SK-N-SH (cell line): ENCODE measurements at regions not wholly inside any gene's neighbourhood (a gene's known extent, or its start where the extent isn't known, plus 50 kb on each side); places are given as distances from the start of the nearest gene placed in this dataset.

ENCODE experiments used
- CTCF ChIA-PET: fragments of 300-600, 350-600 bp; formaldehyde crosslinking; extraction: SDS; loops from one replicate; lab custom pipeline; 2021; lab: Yijun Ruan, JAX
- POLR2A ChIA-PET: fragments of 350-600 bp; sonication (Branson Sonifier 250); formaldehyde crosslinking; extraction: SDS; loops from one replicate; lab custom pipeline; 2020; ENCODE audit warnings: antibody characterized with exemption, inconsistent platforms; lab: Yijun Ruan, JAX
- DNase-seq: peaks from one replicate; pipeline ENCODE4 v3.0.0; 2012
- H2AFZ ChIP-seq: fragments of 200-600 bp; sonication (generic); 2 replicates; pipeline ENCODE4 v1.8.1; 2016; ENCODE audit warnings: antibody characterized with exemption, mild to moderate bottlenecking, low read depth
- H3F3A ChIP-seq: fragments of 200-600 bp; sonication (generic); replicated peaks from 2 replicates; pipeline ENCODE3; 2016; ENCODE audit warnings: antibody characterized with exemption, mild to moderate bottlenecking; ENCODE audit not compliant: insufficient read depth
- H3K27ac ChIP-seq, 2 experiments: fragments of 200-500 bp in 1 of 2; fragments of 200-600 bp in 1 of 2; sonication (Bioruptor generic) in 1 of 2; sonication (generic), shearing (Covaris generic) in 1 of 2; 2 replicates each; pipeline versions ENCODE4 v1.5.1 to v1.6.1; 2014 to 2016; ENCODE audit warnings: low read depth in 2 of 2, inconsistent platforms in 1 of 2, low read length in 1 of 2, mild to moderate bottlenecking in 1 of 2, mixed read lengths in 1 of 2
- H3K27me3 ChIP-seq: fragments of 200-600 bp; sonication (generic), shearing (Covaris generic); 2 replicates; pipeline ENCODE4 v1.6.1; 2016; ENCODE audit warnings: mixed run types; ENCODE audit not compliant: insufficient read depth
- H3K36me3 ChIP-seq, 2 experiments: fragments of 200-500 bp in 1 of 2; fragments of 200-600 bp in 1 of 2; sonication (Bioruptor generic) in 1 of 2; sonication (generic) in 1 of 2; replicated peaks in 1 of 2; 2 replicates each; pipeline versions ENCODE3 to v1.5.1; 2014 to 2016; ENCODE audit warnings: low read length in 1 of 2, mild to moderate bottlenecking in 1 of 2; ENCODE audit not compliant: insufficient read depth in 2 of 2, control insufficient read depth in 1 of 2
- H3K4me1 ChIP-seq, 2 experiments: fragments of 200-500 bp in 1 of 2; fragments of 200-600 bp in 1 of 2; sonication (Bioruptor generic) in 1 of 2; sonication (generic), shearing (Covaris generic) in 1 of 2; 2 replicates each; pipeline versions ENCODE4 v1.5.1 to v1.6.1; 2014 to 2016; ENCODE audit warnings: low read depth in 1 of 2, low read length in 1 of 2, mixed run types in 1 of 2; ENCODE audit not compliant: insufficient read depth in 2 of 2, control insufficient read depth in 1 of 2
- H3K4me2 ChIP-seq: fragments of 200-600 bp; sonication (generic), shearing (Covaris generic); 2 replicates; pipeline ENCODE4 v1.6.1; 2017; ENCODE audit warnings: mixed run types
- H3K4me3 ChIP-seq, 2 experiments: fragments of 200-500 bp in 1 of 2; fragments of 200-600 bp in 1 of 2; sonication (Bioruptor generic) in 1 of 2; sonication (generic), shearing (Covaris generic) in 1 of 2; 2 replicates each; pipeline versions ENCODE4 v1.5.1 to v1.8.1; 2014 to 2016; ENCODE audit warnings: low read depth in 2 of 2, inconsistent platforms in 1 of 2, low read length in 1 of 2, mild to moderate bottlenecking in 1 of 2, mixed read lengths in 1 of 2, moderate library complexity in 1 of 2
- H3K79me2 ChIP-seq: fragments of 200-600 bp; sonication (generic); 2 replicates; pipeline ENCODE4 v1.8.1; 2017; ENCODE audit warnings: mild to moderate bottlenecking; ENCODE audit not compliant: insufficient read depth
- H3K9ac ChIP-seq: fragments of 200-600 bp; sonication (generic); 2 replicates; pipeline ENCODE4 v1.6.1; 2017; ENCODE audit warnings: mixed run types
- H3K9me2 ChIP-seq: fragments of 200-600 bp; sonication (generic); 2 replicates; pipeline ENCODE4 v1.6.1; 2017; ENCODE audit warnings: mixed run types
- H3K9me3 ChIP-seq: fragments of 200-600 bp; sonication (generic); 2 replicates; pipeline ENCODE4 v1.6.1; 2017; ENCODE audit warnings: mixed run types, mild to moderate bottlenecking, moderate library complexity
- H4K20me1 ChIP-seq: fragments of 200-600 bp; sonication (generic); 2 replicates; pipeline ENCODE4 v1.6.1; 2017; ENCODE audit warnings: mild to moderate bottlenecking, mixed run types; ENCODE audit not compliant: insufficient read depth
- ELF1 ChIP-seq: IDR thresholded peaks from 2 replicates; pipeline ENCODE4 v1.4.0; 2012
- EP300 ChIP-seq, 2 experiments: IDR thresholded peaks; 2 replicates each; pipeline versions ENCODE4 v1.4.0 to v1.6.1; 2012; ENCODE audit warnings: borderline replicate concordance in 1 of 2, low read depth in 1 of 2, low read length in 1 of 2
- FOXJ3 ChIP-seq: sonication (generic); formaldehyde crosslinking; IDR thresholded peaks from 2 replicates; pipeline ENCODE4 v1.5.1; 2020; ENCODE audit warnings: mild to moderate bottlenecking, missing genetic modification reagents
- GABPA ChIP-seq: IDR thresholded peaks from 2 replicates; pipeline ENCODE4 v1.4.0; 2012; ENCODE audit warnings: low read depth, mild to moderate bottlenecking
- GATA2 ChIP-seq: sonication (generic); formaldehyde crosslinking; IDR thresholded peaks from 2 replicates; pipeline ENCODE4 v1.5.0; 2020; ENCODE audit warnings: mild to moderate bottlenecking, missing genetic modification reagents
- MEF2A ChIP-seq: IDR thresholded peaks from 2 replicates; pipeline ENCODE4 v1.4.0; 2012; ENCODE audit warnings: low read depth, borderline replicate concordance
- RAD21 ChIP-seq: IDR thresholded peaks from 2 replicates; pipeline ENCODE4 v1.6.1; 2012; ENCODE audit warnings: mild to moderate bottlenecking, low read length
- RCOR1 ChIP-seq: fragments of 150-350 bp; IDR thresholded peaks from 2 replicates; pipeline ENCODE4 v1.6.1; 2017; ENCODE audit warnings: antibody characterized with exemption, low read length
- RXRA ChIP-seq: IDR thresholded peaks from 2 replicates; pipeline ENCODE4 v1.4.0; 2012; ENCODE audit warnings: low read depth, mild to moderate bottlenecking, borderline replicate concordance
- TAF1 ChIP-seq: IDR thresholded peaks from 2 replicates; pipeline ENCODE4 v1.6.1; 2012; ENCODE audit warnings: low read depth, mild to moderate bottlenecking, low read length, moderate library complexity, borderline replicate concordance
- TCF12 ChIP-seq: IDR thresholded peaks from 2 replicates; pipeline ENCODE4 v1.4.0; 2012
- TEAD4 ChIP-seq: IDR thresholded peaks from 2 replicates; pipeline ENCODE4 v1.4.0; 2012; ENCODE audit warnings: mild to moderate bottlenecking, borderline replicate concordance; ENCODE audit not compliant: insufficient read depth
- WGBS: methylation state at CpG from one replicate; pipeline ENCODE4 v1.1.6; 2017; ENCODE audit warnings: low lambda C conversion rate; 5-methylcytosine and 5-hydroxymethylcytosine counted together
- TF ChIP-seq, protein P1 (sequence below): fragments of 150-350 bp; IDR thresholded peaks from 2 replicates; pipeline ENCODE4 v1.6.1; 2017; ENCODE audit warnings: antibody characterized with exemption, low read length, low read depth, borderline replicate concordance
- TF ChIP-seq, protein P2 (sequence below): IDR thresholded peaks from 2 replicates; pipeline ENCODE4; 2012
- TF ChIP-seq, protein P3 (sequence below): fragments of 200-600 bp; sonication (generic); IDR thresholded peaks from 2 replicates; pipeline ENCODE4 v1.6.1; 2017; ENCODE audit warnings: antibody characterized with exemption, mild to moderate bottlenecking, moderate library complexity
- TF ChIP-seq, protein P4 (sequence below): IDR thresholded peaks from 2 replicates; pipeline ENCODE4 v1.4.0; 2012; ENCODE audit warnings: low read depth, borderline replicate concordance

DNA sequence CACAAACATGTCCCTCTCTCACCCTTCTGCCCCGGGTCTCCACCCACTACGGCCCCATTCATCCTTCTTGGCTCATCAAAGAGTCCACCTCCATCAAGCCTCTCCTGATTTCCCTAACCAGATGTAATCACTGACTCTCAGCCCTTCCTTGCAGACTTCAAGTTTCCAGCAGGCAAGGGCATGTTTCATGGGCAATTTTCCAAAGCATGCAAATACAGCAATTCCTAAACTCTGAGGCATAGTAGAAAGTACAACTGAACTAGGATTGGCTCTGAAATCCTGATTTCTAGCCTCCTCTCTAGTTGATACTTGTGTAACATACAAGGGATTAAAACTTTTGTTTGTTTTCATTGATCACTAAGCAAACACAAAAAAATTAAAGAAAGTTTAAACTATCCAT is 109.1 kb upstream of the GADD45A start:
- peaks cover 4% of the 10 kb centered on the region for H3F3A ChIP-seq
- H3K36me3 ChIP-seq, result no peaks in the 10 kb centered on the region
- no peaks in the 10 kb centered on the region for H3K27me3 ChIP-seq
- H4K20me1 ChIP-seq, result no peaks in the 10 kb centered on the region
- H3K9me2 ChIP-seq, result no peaks in the 10 kb centered on the region
- no peaks in the 10 kb centered on the region for H3K9me3 ChIP-seq
- ChIA-PET CTCF (interaction anchor here (1.3 to 8.7 kb wide), 3 partner anchors 9 to 185 kb away, joined by 3 to 49 read pairs (median 4); no protein-coding TSS in a partner anchor), POLR2A (no interaction called here)
- no peaks in the 10 kb centered on the region for H3K79me2 ChIP-seq
- H3K27ac ChIP-seq, result no peak overlapping the region
- TF ChIP-seq MEF2A (no peak), FOXJ3 (CRISPR knock-in tag) (no peak), GABPA (no peak), TEAD4 (no peak), ELF1 (no peak), EP300 (IDR thresholded peaks at IDR 0.05; ENCODE audit: borderline replicate concordance in 1 of 2, low read depth in 1 of 2, low read length in 1 of 2) (no peak), RCOR1 (no peak), RXRA (no peak), TAF1 (no peak), RAD21 (no peak), GATA2 (CRISPR knock-in tag) (no peak), TCF12 (no peak)
- TF ChIP-seq, protein P1, sequence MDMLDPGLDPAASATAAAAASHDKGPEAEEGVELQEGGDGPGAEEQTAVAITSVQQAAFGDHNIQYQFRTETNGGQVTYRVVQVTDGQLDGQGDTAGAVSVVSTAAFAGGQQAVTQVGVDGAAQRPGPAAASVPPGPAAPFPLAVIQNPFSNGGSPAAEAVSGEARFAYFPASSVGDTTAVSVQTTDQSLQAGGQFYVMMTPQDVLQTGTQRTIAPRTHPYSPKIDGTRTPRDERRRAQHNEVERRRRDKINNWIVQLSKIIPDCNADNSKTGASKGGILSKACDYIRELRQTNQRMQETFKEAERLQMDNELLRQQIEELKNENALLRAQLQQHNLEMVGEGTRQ, result no peak
- TF ChIP-seq, protein P2, sequence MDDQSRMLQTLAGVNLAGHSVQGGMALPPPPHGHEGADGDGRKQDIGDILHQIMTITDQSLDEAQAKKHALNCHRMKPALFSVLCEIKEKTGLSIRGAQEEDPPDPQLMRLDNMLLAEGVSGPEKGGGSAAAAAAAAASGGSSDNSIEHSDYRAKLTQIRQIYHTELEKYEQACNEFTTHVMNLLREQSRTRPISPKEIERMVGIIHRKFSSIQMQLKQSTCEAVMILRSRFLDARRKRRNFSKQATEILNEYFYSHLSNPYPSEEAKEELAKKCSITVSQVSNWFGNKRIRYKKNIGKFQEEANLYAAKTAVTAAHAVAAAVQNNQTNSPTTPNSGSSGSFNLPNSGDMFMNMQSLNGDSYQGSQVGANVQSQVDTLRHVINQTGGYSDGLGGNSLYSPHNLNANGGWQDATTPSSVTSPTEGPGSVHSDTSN, result no peak
- TF ChIP-seq, protein P3, sequence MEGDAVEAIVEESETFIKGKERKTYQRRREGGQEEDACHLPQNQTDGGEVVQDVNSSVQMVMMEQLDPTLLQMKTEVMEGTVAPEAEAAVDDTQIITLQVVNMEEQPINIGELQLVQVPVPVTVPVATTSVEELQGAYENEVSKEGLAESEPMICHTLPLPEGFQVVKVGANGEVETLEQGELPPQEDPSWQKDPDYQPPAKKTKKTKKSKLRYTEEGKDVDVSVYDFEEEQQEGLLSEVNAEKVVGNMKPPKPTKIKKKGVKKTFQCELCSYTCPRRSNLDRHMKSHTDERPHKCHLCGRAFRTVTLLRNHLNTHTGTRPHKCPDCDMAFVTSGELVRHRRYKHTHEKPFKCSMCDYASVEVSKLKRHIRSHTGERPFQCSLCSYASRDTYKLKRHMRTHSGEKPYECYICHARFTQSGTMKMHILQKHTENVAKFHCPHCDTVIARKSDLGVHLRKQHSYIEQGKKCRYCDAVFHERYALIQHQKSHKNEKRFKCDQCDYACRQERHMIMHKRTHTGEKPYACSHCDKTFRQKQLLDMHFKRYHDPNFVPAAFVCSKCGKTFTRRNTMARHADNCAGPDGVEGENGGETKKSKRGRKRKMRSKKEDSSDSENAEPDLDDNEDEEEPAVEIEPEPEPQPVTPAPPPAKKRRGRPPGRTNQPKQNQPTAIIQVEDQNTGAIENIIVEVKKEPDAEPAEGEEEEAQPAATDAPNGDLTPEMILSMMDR, result no peak
- TF ChIP-seq, protein P4, sequence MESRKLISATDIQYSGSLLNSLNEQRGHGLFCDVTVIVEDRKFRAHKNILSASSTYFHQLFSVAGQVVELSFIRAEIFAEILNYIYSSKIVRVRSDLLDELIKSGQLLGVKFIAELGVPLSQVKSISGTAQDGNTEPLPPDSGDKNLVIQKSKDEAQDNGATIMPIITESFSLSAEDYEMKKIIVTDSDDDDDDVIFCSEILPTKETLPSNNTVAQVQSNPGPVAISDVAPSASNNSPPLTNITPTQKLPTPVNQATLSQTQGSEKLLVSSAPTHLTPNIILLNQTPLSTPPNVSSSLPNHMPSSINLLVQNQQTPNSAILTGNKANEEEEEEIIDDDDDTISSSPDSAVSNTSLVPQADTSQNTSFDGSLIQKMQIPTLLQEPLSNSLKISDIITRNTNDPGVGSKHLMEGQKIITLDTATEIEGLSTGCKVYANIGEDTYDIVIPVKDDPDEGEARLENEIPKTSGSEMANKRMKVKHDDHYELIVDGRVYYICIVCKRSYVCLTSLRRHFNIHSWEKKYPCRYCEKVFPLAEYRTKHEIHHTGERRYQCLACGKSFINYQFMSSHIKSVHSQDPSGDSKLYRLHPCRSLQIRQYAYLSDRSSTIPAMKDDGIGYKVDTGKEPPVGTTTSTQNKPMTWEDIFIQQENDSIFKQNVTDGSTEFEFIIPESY, result no peak
- no peak for DNase-seq
- WGBS, result 87% methylated on average over 2 of the region's 2 CpGs
- no peak overlapping the region for H3K4me2 ChIP-seq
- peaks cover 4 to 14% of the 10 kb centered on the region in 2 experiments; a peak in 2 of 4 replicates for H3K4me1 ChIP-seq
- H3K4me3 ChIP-seq, result no peak overlapping the region
- no peak overlapping the region for H3K9ac ChIP-seq
- no peak overlapping the region for H2AFZ ChIP-seq
